ENCODE measurements at regions not wholly inside any gene's neighbourhood (a gene's known extent, or its start where the extent isn't known, plus 50 kb on each side); places are given as distances from the start of the nearest gene placed in this dataset.

DNA sequence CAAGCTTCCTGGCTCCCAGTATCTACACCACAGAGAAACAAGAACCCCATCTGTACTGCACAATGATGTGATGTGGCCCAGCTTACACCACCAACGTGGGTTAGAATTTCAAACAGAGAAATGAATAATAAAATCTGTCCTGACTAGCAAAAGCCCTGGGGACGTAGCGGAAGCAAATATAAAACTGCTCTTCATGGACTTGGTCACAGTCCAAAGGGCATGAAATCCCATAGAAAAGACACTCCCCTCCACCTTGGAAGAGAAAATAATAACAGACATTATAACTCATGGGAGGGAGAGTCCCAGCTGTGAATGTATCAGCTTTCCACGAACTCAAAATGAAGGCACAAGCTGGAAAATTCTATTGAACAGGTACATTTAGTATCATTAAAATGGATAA lies 205.3 kb upstream of the GALNT17 start:
- TF ChIP-seq, protein P1, sequence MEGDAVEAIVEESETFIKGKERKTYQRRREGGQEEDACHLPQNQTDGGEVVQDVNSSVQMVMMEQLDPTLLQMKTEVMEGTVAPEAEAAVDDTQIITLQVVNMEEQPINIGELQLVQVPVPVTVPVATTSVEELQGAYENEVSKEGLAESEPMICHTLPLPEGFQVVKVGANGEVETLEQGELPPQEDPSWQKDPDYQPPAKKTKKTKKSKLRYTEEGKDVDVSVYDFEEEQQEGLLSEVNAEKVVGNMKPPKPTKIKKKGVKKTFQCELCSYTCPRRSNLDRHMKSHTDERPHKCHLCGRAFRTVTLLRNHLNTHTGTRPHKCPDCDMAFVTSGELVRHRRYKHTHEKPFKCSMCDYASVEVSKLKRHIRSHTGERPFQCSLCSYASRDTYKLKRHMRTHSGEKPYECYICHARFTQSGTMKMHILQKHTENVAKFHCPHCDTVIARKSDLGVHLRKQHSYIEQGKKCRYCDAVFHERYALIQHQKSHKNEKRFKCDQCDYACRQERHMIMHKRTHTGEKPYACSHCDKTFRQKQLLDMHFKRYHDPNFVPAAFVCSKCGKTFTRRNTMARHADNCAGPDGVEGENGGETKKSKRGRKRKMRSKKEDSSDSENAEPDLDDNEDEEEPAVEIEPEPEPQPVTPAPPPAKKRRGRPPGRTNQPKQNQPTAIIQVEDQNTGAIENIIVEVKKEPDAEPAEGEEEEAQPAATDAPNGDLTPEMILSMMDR (IDR thresholded peaks at IDR 0.05; ENCODE audit: insufficient read depth, low read length, poor library complexity, severe bottlenecking): no peak
- no peak for TF ChIP-seq EZH2phosphoT487 (conservative IDR thresholded peaks at IDR 0.05; ENCODE audit: low read length)
